ENCODE measurements at regions not wholly inside any gene's neighbourhood (a gene's known extent, or its start where the extent isn't known, plus 50 kb on each side); places are given as distances from the start of the nearest gene placed in this dataset.

GRCh38 chr2:736939-737338 is 59.7 kb upstream of the TMEM18 start:
- TF ChIP-seq CTCF (IDR thresholded peaks at IDR 0.05) (no peak), ZFX (IDR thresholded peaks at IDR 0.05; ENCODE audit: borderline replicate concordance) (no peak)

Measured in 22Rv1 (cell line).